ENCODE measurements at regions not wholly inside any gene's neighbourhood (a gene's known extent, or its start where the extent isn't known, plus 50 kb on each side); places are given as distances from the start of the nearest gene placed in this dataset.

DNA sequence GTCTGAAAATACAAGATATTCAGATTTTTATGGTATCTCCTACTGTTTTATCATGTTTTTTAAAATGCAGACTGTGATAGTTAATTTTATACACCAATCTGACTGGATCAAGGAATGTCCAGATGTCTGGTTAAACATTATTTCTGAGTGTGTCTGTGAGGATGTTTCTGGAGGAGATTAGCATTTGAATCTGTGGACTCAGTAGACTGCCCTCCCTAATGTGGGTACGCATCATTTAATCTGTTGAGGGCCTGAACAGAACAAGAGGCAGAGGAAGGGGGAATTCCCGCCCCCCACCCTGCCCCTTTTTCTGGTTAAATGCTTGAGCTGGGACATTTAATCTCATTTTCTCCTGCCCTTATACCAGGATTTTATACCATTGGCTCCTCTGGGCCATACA, 72.1 kb downstream of the AVPR1A start:
- H3K79me2 ChIP-seq (ENCODE audit: insufficient read depth, low read length): no peaks in the 10 kb centered on the region
- no peaks in the 10 kb centered on the region for H3K27me3 ChIP-seq (ENCODE audit: insufficient read depth, low read length, poor library complexity, severe bottlenecking)
- TF ChIP-seq, protein P1, sequence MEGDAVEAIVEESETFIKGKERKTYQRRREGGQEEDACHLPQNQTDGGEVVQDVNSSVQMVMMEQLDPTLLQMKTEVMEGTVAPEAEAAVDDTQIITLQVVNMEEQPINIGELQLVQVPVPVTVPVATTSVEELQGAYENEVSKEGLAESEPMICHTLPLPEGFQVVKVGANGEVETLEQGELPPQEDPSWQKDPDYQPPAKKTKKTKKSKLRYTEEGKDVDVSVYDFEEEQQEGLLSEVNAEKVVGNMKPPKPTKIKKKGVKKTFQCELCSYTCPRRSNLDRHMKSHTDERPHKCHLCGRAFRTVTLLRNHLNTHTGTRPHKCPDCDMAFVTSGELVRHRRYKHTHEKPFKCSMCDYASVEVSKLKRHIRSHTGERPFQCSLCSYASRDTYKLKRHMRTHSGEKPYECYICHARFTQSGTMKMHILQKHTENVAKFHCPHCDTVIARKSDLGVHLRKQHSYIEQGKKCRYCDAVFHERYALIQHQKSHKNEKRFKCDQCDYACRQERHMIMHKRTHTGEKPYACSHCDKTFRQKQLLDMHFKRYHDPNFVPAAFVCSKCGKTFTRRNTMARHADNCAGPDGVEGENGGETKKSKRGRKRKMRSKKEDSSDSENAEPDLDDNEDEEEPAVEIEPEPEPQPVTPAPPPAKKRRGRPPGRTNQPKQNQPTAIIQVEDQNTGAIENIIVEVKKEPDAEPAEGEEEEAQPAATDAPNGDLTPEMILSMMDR (conservative IDR thresholded peaks at IDR 0.05; ENCODE audit: low read length): no peak
- no peak for TF ChIP-seq EZH2phosphoT487 (IDR thresholded peaks at IDR 0.05; ENCODE audit: borderline replicate concordance)
- no peak overlapping the region for H2AFZ ChIP-seq (ENCODE audit: low read length)
- H3K36me3 ChIP-seq (ENCODE audit: insufficient read depth, low read length): no peaks in the 10 kb centered on the region
- H4K20me1 ChIP-seq (ENCODE audit: insufficient read depth, low read length, poor library complexity, severe bottlenecking): no peaks in the 10 kb centered on the region
- H3K9me3 ChIP-seq (ENCODE audit: insufficient read depth, low read depth, low read length): no peaks in the 10 kb centered on the region
- no peak overlapping the region for H3K9ac ChIP-seq (ENCODE audit: low read depth, low read length, poor library complexity, severe bottlenecking)
- H3K4me2 ChIP-seq (ENCODE audit: low read depth, low read length, poor library complexity, severe bottlenecking): no peak overlapping the region
- H3K9me2 ChIP-seq (replicated peaks; ENCODE audit: low read depth, low read length): no peaks in the 10 kb centered on the region
- H3K4me3 ChIP-seq (ENCODE audit: low read length, poor library complexity, severe bottlenecking): no peak overlapping the region
- peaks cover 7% of the 10 kb centered on the region for H3K4me1 ChIP-seq (ENCODE audit: insufficient read depth, low read length, poor library complexity, severe bottlenecking)
- H3F3A ChIP-seq (ENCODE audit: low read depth): no peaks in the 10 kb centered on the region

DNA sequence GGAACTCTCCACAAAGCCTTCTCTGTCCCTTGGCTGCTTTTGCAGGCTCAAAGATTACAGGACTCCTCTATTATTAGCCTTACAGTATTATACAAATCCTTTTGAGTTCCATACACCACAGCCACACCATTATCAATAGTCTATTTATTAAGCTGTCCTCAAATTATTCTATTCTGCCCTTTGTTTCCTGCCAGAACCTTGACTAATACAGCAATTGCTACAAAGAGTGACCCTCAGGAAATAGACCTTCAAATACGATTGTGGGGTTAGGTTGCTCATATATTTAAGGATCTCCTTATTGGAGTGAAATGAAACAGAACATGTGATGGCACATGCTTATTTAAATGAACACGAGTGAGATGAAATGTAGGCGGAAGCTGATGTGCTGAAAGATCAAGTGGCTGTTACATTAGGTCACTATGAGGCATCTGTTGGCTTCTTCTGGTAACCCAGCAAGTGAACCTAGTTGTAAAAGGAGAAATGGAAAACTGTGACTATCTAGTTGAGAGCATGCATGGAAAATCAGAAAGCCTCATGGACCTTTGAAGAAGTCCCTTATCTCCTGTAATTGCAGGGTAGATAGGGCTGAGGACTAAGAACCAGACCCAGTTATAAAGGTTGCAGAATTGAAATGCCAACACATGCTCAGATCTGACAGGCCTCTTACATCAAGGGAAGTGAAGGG, 75.5 kb downstream of the AVPR1A start:
- Histone ChIP-seq H3K9ac (ENCODE audit: low read depth, low read length, poor library complexity, severe bottlenecking) (no peak overlapping the region), H3K4me2 (ENCODE audit: low read depth, low read length, poor library complexity, severe bottlenecking) (no peak overlapping the region), H3K36me3 (ENCODE audit: insufficient read depth, low read length) (no peaks in the 10 kb centered on the region), H2AFZ (ENCODE audit: low read length) (no peak overlapping the region), H3K9me2 (replicated peaks; ENCODE audit: low read depth, low read length) (no peaks in the 10 kb centered on the region), H3K4me3 (ENCODE audit: low read length, poor library complexity, severe bottlenecking) (no peak overlapping the region), H3F3A (ENCODE audit: low read depth) (no peaks in the 10 kb centered on the region), H3K27me3 (ENCODE audit: insufficient read depth, low read length, poor library complexity, severe bottlenecking) (no peaks in the 10 kb centered on the region), H3K79me2 (ENCODE audit: insufficient read depth, low read length) (no peaks in the 10 kb centered on the region), H3K4me1 (ENCODE audit: insufficient read depth, low read length, poor library complexity, severe bottlenecking) (peaks cover 7% of the 10 kb centered on the region), H4K20me1 (ENCODE audit: insufficient read depth, low read length, poor library complexity, severe bottlenecking) (no peaks in the 10 kb centered on the region), H3K9me3 (ENCODE audit: insufficient read depth, low read depth, low read length) (no peaks in the 10 kb centered on the region)
- TF ChIP-seq EZH2phosphoT487 (IDR thresholded peaks at IDR 0.05; ENCODE audit: borderline replicate concordance): no peak
- TF ChIP-seq, protein P1 (conservative IDR thresholded peaks at IDR 0.05; ENCODE audit: low read length): no peak

DNA sequence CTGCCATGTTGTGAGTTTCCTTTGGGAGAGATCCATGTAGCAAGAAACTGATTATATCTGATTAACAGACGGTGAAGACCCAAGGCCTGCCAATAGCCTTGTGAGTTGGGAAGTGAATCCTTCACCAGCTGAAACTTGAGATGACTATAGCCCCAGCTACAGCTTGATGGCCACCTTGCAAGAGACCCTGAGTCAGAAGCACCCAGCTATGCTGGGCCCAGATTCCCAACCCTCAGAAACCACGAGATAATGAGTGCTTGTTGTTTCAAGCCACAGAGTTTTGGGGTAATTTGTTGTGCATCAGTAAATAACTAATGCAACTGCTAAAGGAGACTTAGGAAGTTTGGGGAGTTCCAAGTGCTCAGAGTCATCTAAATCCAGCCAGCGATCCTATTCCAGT, 80.3 kb downstream of the AVPR1A start:
- Histone ChIP-seq H3K27me3 (ENCODE audit: insufficient read depth, low read length, poor library complexity, severe bottlenecking) (no peaks in the 10 kb centered on the region), H3K4me2 (ENCODE audit: low read depth, low read length, poor library complexity, severe bottlenecking) (no peak overlapping the region), H3K4me3 (ENCODE audit: low read length, poor library complexity, severe bottlenecking) (no peak overlapping the region), H2AFZ (ENCODE audit: low read length) (no peak overlapping the region), H3K79me2 (ENCODE audit: insufficient read depth, low read length) (no peaks in the 10 kb centered on the region), H3K36me3 (ENCODE audit: insufficient read depth, low read length) (no peaks in the 10 kb centered on the region), H3K4me1 (ENCODE audit: insufficient read depth, low read length, poor library complexity, severe bottlenecking) (no peaks in the 10 kb centered on the region), H4K20me1 (ENCODE audit: insufficient read depth, low read length, poor library complexity, severe bottlenecking) (no peaks in the 10 kb centered on the region), H3K9me3 (ENCODE audit: insufficient read depth, low read depth, low read length) (no peaks in the 10 kb centered on the region), H3F3A (ENCODE audit: low read depth) (no peaks in the 10 kb centered on the region), H3K9ac (ENCODE audit: low read depth, low read length, poor library complexity, severe bottlenecking) (no peak overlapping the region), H3K9me2 (replicated peaks; ENCODE audit: low read depth, low read length) (no peaks in the 10 kb centered on the region)
- TF ChIP-seq EZH2phosphoT487 (IDR thresholded peaks at IDR 0.05; ENCODE audit: borderline replicate concordance): no peak
- TF ChIP-seq, protein P1 (conservative IDR thresholded peaks at IDR 0.05; ENCODE audit: low read length): no peak
